ENCODE measurements at regions not wholly inside any gene's neighbourhood (a gene's known extent, or its start where the extent isn't known, plus 50 kb on each side); places are given as distances from the start of the nearest gene placed in this dataset.

GRCh38 chr3:105253225-105253624 is 113.5 kb upstream of the ALCAM start:
- TF ChIP-seq RFX5 (IDR thresholded peaks at IDR 0.05; ENCODE audit: low read depth, low read length) (no peak), RAD51 (IDR thresholded peaks at IDR 0.05) (no peak), CTCF (IDR thresholded peaks at IDR 0.05 in 2 of 3, conservative IDR thresholded peaks at IDR 0.05 in 1 of 3; ENCODE audit: control insufficient read depth in 2 of 3, extremely low read depth in 1 of 3, insufficient read depth in 1 of 3, low read depth in 3 of 3, low read length in 3 of 3) (no peak), REST (IDR thresholded peaks at IDR 0.05; ENCODE audit: low read depth, low read length) (no peak), ATF7 (IDR thresholded peaks at IDR 0.05; ENCODE audit: low read depth) (no peak), POLR2A (IDR thresholded peaks at IDR 0.05; ENCODE audit: low read depth, low read length) (no peak), MXI1 (IDR thresholded peaks at IDR 0.05; ENCODE audit: low read depth, low read length) (no peak)
